IPS-NIHi7 (cell line): ENCODE measurements at regions not wholly inside any gene's neighbourhood (a gene's known extent, or its start where the extent isn't known, plus 50 kb on each side); places are given as distances from the start of the nearest gene placed in this dataset.
"Not testable (repeated sequence)": the region's sequence is repeated elsewhere in the genome, so short reads cannot be mapped to it uniquely, and the experiment has no call there.

ENCODE experiments used
- DNase-seq: peaks from one replicate; pipeline ENCODE4 v3.0.0; 2012; ENCODE audit warnings: mixed read lengths; ENCODE audit errors: extremely low spot score

DNA sequence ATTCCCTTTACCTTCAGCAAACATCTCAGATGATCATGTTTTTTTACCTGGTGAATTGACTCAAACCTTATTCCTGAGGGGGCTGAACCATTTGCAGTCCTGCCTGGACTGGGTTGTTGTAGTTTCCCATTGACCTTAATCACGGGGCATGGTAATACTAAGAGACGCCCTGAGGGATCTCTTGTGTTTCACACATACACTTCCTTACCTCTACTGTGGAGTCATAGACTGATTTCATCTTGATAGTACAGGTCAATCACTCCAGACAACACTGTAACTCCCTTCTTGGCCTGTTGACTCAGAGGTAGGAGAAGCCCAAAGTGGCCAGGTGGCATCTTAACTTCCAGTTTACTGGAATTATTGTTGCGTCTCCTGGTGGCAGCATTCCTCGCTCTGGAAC, 1064.0 kb upstream of the PCDH10 start:
- no peak for DNase-seq

DNA sequence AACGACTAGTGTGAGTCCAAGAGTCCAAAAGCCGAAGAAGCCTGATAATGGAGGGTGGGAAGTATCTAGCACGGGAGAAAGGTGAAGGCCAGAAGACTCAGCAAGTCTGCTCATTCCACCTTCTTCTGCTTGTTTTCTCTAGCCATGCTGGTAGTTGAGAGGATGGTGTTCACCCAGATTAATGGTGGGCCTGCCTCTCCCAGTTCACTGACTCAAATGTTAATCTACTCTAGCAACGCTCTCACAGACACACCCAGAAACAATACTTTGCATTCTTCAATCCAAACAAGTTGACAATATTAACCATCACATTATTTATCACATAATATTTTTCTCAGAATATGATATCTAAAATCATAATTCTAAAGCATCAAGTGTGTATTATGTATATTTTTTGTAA, 1055.1 kb upstream of the PCDH10 start:
- no peak for DNase-seq

DNA sequence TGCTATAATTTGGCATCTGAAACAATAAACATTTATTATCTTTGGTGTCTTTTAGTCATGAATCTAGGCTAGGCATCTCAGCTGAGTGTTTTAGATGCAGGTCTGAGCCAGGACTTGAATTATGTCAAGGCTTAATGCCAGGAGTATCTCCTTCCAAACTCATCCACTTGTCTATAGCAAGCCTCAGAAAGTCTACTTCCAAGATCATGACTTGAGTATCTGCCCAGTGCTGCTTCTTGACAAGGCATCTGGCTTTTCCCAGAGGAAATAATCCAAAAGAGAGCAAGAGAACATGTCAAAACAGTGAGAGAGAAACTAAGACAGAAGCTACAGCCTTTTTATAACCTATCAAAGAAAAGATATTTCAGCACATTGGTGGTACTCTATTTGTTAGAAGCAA, 1052.1 kb upstream of the PCDH10 start:
- no peak for DNase-seq

DNA sequence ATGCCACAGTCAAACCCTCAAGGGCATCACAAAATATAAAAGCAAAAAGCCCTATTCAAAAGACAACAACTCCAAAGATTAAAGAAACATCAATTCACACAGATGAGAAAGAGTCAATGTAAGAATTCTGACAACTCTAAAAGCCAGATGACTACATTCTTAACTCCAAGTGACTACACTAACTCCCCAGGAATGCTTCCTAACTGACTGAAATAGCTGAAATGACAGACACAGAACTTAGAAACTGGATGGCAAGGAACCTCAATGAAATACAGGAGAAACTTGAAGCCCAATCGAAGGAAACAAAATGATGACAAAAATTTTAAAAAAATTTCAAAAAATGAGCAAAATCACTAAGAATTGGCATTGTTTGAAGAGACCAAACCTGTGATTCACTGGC, 1047.6 kb upstream of the PCDH10 start:
- no peak for DNase-seq

DNA sequence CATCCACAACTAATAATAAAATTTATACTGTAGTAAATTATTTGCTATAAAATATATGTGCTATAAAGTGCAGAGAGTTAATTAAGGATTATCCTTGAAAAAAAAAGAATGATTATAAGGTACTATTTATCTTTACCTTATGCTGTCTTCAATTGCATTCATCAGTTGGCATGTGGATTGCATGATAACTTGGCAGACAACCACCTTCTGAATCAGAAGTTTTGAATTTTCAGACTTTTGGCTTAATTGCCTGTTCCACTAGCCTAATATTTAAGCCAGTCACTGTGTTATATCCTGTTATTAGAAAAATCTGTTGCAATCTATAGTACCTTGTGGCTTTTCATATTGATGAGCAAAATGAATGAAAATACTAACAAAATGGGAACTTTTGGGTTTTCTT, 1040.3 kb upstream of the PCDH10 start:
- DNase-seq = no peak

DNA sequence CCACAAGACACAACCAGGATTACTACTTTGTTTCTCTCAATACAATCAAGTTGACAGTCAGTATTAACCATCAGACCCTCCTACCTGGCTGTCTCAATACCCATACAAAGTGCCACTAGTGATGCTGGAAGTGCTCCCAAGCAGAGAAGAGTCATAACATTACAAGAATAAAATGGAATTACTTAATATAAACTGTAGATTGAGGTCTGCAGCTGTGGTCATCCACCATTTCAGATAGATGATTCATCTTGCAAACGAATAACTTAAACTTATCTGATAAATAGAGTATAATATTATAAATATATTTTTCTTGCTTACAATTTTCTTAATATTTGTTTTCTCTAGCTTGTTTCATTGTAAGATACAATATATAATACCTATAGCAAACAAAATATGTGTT, 1034.2 kb upstream of the PCDH10 start:
- DNase-seq = no peak

DNA sequence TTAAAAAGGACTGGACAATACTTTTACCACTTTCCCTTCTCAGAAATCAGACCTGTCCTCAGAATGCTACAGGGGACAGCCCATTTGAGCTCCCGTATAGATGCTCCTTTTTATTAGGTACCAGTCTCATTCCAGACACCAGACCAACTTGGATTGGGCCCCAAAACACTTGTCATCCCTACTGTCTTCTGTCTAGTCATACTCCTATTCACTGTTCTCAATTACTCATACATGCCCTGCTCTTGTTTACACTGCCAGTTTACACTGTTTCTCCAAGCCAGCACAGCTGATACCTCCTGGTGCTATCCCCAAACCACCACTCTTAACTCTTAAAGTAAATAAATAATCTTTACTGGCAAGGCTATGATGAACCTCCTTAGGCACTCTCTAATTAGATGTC, 1026.4 kb upstream of the PCDH10 start:
- DNase-seq = not testable (repeated sequence)

DNA sequence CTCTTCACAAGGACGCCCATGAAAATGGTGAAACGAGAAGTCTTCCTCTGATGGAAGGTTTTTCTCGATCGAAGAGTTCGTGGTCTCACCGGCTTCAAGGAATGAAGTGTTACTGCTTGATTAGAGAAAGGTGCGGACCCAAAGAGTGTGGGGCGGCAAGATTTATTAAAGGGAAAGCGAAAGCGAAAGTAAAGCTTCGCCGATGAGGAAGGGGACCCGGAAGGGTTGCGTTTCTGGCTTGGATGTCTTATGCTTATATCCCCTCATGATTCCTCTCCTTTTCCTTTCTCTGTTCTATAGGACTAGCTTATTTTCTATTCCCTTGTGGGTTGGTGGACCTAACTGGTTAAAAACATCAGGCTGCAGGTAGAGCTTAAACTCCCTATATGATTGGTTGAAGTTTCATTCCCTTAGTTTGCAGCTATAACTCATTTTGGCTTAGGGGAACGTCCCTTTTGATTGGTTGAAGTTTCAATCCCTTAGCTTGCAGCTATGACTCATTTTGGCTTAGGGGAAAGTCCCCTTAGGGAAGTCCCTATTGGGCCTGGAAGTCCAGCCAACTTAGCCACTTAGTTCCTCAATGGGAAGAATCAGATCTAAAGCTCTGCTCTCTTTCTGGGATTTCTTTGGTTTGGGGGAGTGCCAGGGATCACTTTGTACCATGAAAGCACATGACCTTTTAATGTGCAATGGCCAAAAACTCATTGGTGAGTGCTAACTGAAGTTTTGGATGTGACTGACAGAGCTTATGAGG, 1025.0 kb upstream of the PCDH10 start:
- DNase-seq = no peak

DNA sequence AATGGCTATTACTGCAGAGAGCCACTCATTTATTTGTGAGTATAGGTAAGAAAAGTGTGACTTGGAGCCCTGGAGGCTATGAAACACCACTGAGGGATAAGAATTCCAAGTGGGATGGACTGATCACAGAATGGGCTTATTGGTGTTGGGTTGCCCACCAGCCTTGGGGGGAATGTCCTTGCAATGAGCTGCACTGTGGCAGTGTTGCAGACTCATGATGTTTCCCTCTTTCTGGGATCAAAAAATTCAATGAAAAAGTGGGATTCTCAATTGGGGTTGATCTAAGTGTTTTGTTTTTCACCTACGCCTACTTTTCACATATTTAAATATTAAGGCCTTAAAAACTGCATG, 1024.5 kb upstream of the PCDH10 start:
- no peak for DNase-seq

DNA sequence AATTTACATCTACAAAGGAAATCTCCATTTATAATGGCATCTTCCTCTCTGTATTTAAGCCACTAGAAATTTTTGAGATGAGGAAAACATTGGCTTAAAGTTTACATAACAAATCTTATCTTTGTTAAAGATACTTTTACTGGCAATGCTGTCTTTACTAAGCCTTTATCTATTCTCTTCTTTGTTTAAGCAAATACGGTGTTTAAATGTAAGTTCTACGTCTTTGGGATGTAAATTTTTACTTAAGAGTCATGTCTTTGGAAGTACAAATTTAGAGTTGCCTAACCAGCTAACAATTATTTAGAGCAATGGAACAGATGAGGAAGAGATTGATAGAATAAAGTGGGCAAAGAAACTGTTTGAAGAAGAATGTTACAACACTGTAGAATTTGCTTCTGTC, 1024.0 kb upstream of the PCDH10 start:
- DNase-seq = no peak

DNA sequence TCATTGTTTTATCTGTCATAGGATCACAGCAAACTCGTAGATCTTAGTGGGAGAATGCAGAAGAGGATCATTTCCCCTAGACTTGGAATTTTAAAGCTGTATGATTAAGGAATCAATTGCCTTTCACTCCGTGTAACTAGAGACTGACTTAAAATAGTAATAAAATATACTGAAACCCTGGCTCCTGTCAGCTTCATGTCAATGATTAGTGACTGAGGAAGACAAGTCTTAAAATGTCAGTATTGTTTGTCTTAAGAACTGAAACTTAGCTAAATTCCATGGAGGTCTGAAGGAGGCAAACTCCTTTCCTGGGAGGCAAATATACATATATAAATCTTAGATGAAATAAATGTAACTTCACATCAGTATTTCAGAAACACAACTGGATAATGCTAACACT, 1016.7 kb upstream of the PCDH10 start:
- no peak for DNase-seq

DNA sequence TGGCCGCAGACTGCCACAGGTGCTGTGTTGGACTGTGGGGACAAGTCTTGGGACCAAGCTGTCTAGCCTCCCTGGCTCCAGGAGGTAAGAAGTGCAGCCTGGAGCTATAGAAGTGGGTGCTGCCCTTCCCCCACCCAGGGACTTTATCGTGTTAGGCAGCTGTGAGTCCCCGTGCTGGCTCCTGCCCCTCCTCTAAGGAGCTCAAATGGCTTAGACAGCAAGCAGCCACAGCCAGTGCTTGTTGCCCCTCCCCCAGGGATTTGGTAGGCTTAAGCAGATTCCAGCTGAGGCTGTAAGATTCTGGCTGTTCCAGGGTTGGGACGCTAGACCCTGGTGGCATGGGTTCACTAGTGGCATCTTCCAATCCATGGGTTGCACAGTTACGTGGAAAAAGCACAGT, 979.4 kb upstream of the PCDH10 start:
- no peak for DNase-seq

DNA sequence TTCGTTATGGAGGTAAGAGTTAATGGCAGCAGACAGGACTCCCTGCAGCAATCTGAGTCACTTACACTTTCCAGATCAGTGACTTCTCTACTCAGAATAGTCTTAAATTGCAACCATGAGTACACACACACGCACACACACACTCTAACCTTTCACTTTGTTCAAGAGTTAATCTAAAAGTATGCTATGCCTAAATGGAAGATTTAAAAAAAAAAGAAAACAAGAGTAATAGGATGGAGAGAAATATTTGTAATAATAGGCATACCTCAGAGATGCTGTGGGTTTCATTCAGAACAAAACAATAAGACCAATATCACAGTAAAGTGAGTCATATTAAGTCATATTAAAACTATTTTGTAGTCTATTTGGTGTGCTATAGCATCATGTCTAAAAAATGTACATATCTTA, 969.1 kb upstream of the PCDH10 start:
- no peak for DNase-seq

DNA sequence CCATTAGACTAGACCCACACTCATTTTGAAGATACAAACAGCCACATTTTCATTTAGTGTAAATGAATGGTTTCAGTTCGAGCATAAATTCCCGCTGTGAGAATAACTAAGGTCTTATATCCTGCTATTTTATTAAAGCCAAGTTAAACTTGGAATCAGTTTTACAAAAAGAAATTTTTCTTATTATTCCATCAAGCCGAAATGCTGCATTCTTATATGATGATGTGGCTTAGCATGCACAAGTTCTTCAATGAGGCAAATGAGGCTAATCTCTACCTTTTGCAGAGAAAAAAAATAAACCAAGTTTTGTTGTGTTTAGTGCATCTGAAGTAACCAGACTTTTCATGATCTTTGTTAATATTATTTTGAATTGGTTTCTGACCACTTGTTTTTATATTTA, 953.9 kb upstream of the PCDH10 start:
- no peak for DNase-seq

DNA sequence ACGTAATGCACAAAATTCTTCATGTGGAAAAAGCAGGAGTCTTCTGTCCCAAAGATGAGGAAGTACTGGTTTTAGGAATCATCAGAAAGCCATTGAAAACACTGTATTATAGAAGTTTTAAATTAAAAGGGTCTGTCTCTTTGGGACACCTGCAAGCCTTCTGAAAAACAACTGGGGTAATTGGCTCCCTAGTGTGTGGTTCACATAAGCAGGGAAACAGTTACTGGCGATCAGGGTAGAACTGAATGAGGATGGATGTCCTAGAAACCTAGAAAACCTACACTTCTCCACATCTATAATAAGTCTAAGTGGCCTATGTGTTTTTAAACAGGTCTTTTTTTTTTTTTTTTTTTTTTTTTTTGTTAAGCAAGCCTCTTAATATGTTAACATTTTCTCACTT, 945.5 kb upstream of the PCDH10 start:
- peak; percentile 11 for DNase-seq

DNA sequence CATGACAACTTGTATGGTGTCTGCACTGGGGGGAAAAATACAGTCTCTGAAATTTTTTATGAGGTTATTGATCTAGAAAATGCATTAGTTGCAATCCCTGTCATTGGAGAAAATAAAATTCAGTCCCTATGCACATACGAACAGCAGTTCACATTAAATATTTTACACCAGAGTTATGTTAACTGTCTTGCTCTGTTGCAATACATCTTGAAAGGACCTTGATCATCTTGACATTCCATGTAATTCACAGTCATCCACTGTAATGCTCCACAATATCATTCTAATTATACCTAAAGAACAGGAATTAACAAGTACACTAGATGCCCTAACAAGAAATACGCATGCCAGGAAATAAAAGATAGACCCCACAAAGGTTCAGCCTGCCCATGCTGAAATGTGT, 934.6 kb upstream of the PCDH10 start:
- DNase-seq = no peak

DNA sequence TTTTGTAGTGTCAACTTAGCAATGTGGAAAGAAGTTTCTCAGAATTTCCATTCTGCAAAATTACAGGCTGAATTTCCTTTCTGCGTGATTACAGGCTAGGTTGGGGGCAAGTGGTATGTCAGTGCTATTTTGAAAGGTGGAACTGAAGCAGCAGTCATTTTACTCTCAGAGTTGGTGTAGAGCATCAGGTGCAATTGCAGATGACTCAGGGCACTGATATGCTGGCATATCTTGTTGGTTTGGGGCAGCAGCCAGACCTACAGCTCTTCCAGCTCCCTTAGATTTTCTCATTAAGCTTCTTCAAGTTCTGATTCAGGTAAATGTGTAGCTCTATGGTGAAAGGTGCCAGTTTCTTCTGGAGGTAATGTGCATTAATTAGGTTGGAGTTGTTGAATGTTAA, 930.7 kb upstream of the PCDH10 start:
- DNase-seq = no peak

DNA sequence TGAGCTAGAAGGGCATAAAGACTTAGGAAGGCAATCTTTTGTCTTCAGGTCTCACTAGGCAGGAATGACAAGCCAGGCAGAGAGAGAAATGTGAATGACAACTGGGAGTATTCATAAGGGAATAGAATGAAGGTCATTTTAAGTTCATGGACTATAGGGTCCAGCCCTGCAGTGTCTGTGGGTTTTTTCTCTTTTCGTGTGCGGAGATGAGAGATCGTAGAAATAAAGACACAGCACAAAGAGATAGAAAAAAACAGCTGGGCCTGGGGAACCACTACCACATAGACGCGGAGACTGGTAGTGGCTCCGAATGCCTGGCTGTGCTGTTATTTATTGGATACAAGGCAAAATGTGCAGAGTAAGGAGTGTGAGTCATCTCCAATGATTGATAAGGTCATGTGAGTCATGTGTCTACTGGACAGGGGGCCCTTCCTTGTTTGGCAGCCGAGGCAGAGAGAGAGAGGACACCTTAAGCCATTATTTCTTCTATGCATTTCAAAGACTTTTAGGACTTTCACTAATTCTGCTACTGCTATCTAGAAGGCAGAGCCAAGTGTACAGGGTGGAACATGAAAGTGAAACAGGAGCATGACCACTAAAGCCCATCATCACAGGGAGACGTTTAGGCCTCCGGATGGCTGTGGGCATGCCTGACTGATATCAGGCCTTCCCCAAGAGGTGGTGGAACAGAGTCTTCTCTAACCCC, 921.8 kb upstream of the PCDH10 start:
- DNase-seq = no peak

DNA sequence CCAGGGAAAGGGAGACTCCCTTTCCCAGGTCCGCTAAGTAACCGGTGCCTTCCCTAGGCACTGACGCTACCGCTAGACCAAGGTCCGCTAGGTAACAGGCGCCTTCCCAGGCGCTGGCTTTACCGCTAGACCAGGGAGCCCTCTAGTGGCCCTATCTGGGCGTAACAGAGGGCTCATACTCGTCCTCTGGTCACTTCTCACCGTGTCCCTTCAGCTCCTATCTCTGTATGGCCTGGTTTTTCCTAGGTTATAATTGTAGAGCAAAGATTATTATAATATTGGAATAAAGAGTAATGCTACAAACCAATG, 921.3 kb upstream of the PCDH10 start:
- DNase-seq = peak; percentile 33

DNA sequence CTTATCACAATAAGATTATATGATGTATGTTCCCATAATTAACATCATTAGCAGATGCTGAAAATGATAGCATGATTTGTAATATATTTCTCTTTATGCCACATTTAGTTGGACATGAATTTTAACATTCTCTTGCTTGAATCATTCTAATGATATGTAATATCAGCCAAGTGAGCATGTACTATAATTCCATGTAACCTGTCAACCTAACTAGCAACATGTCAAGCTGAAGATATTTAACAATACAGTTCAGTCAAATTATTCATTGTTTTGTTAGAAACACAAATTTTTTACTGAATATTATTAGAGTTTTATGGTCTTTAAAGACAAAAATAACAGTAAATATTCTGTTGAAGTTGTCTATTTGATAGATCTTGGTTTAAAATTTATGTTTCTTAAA, 920.4 kb upstream of the PCDH10 start:
- no peak for DNase-seq

DNA sequence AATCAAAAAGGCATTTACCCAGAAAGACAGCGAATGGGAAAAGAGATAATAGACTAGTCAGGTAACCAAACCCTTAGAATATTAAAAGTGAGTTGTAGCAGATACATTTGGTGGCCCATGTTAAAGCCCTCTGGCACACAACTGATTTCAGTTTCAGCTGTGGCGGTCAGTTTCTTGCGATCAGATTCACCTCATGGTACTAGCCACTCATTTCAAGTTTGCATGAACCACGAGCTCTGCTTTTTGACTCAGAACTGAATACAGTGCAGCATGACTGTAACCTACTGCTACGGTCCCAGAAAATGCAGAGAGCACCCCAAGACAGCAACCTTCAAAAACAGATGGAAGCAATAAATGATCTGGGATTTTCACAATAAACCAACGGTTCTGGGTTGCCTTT, 919.1 kb upstream of the PCDH10 start:
- DNase-seq = no peak

DNA sequence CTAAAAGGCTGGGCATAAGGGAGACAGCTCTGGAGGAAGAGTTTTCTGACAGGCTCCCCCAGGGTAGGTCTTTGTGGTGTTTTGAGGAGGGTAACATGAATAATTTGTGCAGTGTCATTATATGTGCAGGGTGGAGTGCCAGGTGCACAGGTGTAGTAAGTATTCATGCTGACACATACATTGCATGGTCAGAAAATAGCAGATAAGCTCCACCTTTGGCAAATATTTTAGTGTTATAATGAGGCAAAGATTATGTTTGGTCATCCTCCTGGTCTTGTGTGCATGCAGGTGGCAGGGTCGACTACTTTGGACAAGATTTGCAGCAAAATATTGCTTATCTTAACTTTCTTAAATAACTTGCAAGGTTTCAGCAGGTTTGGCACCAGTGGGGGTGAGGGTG, 910.4 kb upstream of the PCDH10 start:
- no peak for DNase-seq

DNA sequence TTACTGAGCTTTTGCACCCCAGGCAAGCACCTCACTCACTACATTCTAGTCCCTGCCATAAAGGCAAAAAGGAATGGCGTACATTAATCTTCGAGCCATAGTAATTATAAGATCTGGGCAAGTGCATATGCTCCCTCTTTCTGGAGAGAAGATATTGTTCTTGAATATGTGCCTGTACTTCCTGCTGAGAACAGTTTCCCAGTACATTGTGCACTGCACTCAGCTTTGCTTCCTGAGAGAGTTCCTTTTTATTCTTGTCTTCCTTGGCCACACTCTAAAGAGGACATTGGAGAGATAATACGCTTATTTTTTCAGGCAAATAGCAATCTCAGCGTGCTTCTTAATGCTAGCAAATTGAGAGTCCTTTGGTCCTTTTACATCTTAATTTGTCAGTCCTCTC, 909.0 kb upstream of the PCDH10 start:
- DNase-seq = no peak

DNA sequence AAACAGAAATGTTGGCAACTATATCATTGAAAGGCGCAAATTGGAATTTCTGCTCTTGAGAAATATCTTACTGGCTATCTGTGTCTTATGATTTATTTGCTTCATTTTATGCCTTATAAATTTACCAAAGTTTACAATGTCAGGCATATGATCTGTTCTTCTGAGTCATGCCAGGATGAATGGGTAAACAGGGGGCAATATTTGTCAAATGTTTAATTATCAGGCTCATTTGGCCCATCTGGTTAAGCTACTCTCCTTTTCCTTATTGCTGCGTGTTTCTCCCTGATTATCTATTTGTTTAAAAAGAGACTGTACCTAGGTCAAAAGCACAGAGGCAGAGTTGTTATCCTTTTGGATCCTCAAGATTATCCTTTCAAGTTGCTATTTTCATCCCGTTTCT, 903.8 kb upstream of the PCDH10 start:
- DNase-seq = no peak
